IMR-90 (cell line): ENCODE measurements at regions not wholly inside any gene's neighbourhood (a gene's known extent, or its start where the extent isn't known, plus 50 kb on each side); places are given as distances from the start of the nearest gene placed in this dataset.

ENCODE experiments used
- ATAC-seq: fragments of 200-7000 bp; cut with Tn5 transposase; 2 replicates; pipeline ENCODE4 v1.9.1; 2020; ENCODE audit warnings: low read depth, mild to moderate bottlenecking, moderate library complexity
- BruUV-seq: library from RNA; stranded (reverse); fragments of 400-500 nt; replicated peaks from 2 replicates; lab custom pipeline; 2021; lab: Mats Ljungman, UMichigan
- CTCF ChIA-PET: fragments of 300-600 bp; formaldehyde crosslinking; extraction: SDS; loops from one replicate; lab custom pipeline; 2021; ENCODE audit warnings: antibody characterized with exemption; lab: Yijun Ruan, JAX
- POLR2A ChIA-PET: fragments of 300-600 bp; sonication (Branson Sonifier 250); formaldehyde crosslinking; loops from one replicate; lab custom pipeline; 2022; ENCODE audit warnings: antibody characterized with exemption; ENCODE audit not compliant: unreplicated experiment; lab: Charles Lee
- DNase-seq: peaks from one replicate; pipeline ENCODE4 v3.0.0; 2013
- H2AFZ ChIP-seq: replicated peaks from 2 replicates; pipeline ENCODE3; 2013; ENCODE audit warnings: low read length, mild to moderate bottlenecking; ENCODE audit not compliant: poor library complexity
- H2AK5ac ChIP-seq: 2 replicates; pipeline ENCODE4 v1.6.1; 2013; ENCODE audit warnings: low read depth, low read length, inconsistent platforms
- H2AK9ac ChIP-seq: replicated peaks from 2 replicates; pipeline ENCODE3; 2013; ENCODE audit warnings: mild to moderate bottlenecking, low read depth, low read length, moderate library complexity; ENCODE audit not compliant: poor library complexity
- H2BK120ac ChIP-seq: 2 replicates; pipeline ENCODE4 v1.6.1; 2013; ENCODE audit warnings: low read depth, low read length, inconsistent platforms
- H2BK15ac ChIP-seq: 3 replicates; pipeline ENCODE4 v1.6.1; 2013; ENCODE audit warnings: low read depth, low read length, inconsistent platforms
- H2BK20ac ChIP-seq: 2 replicates; pipeline ENCODE4 v1.6.1; 2013; ENCODE audit warnings: low read depth, mild to moderate bottlenecking, inconsistent platforms, low read length, moderate library complexity
- H2BK5ac ChIP-seq: 2 replicates; pipeline ENCODE4 v1.6.1; 2013; ENCODE audit warnings: mild to moderate bottlenecking, low read depth, low read length, inconsistent platforms; ENCODE audit not compliant: poor library complexity, severe bottlenecking
- H3K14ac ChIP-seq: replicated peaks from 2 replicates; pipeline ENCODE4 v1.6.1; 2013; ENCODE audit warnings: low read depth, low read length, inconsistent platforms
- H3K18ac ChIP-seq: 2 replicates; pipeline ENCODE4 v1.6.1; 2013; ENCODE audit warnings: low read depth, low read length, control low read depth
- H3K23ac ChIP-seq: 2 replicates; pipeline ENCODE4 v1.6.1; 2013; ENCODE audit warnings: low read depth, low read length, inconsistent platforms
- H3K27ac ChIP-seq: 2 replicates; pipeline ENCODE4 v1.5.1; 2013; ENCODE audit warnings: mild to moderate bottlenecking, control low read depth, low read length; ENCODE audit not compliant: insufficient read depth
- H3K27me3 ChIP-seq: 2 replicates; pipeline ENCODE4 v1.6.1; 2013; ENCODE audit warnings: low read length; ENCODE audit not compliant: control insufficient read depth, insufficient read depth
- H3K36me3 ChIP-seq: 2 replicates; pipeline ENCODE4 v1.6.1; 2013; ENCODE audit warnings: low read length, mixed read lengths; ENCODE audit not compliant: control insufficient read depth, insufficient read depth
- H3K4ac ChIP-seq: 2 replicates; pipeline ENCODE4 v1.6.1; 2013; ENCODE audit warnings: low read depth, low read length, inconsistent platforms
- H3K4me1 ChIP-seq: 2 replicates; pipeline ENCODE4 v1.6.1; 2013; ENCODE audit warnings: low read length, mixed read lengths; ENCODE audit not compliant: control insufficient read depth, insufficient read depth
- H3K4me2 ChIP-seq: 2 replicates; pipeline ENCODE4 v1.6.1; 2013; ENCODE audit warnings: low read depth, mild to moderate bottlenecking, control low read depth, low read length, moderate library complexity
- H3K4me3 ChIP-seq: 2 replicates; pipeline ENCODE4 v1.5.1; 2013; ENCODE audit warnings: low read depth, mild to moderate bottlenecking, control low read depth, low read length, moderate library complexity; ENCODE audit not compliant: insufficient read depth
- H3K56ac ChIP-seq: 2 replicates; pipeline ENCODE4 v1.6.1; 2013; ENCODE audit warnings: low read length, inconsistent platforms; ENCODE audit not compliant: insufficient read depth; ENCODE audit errors: extremely low read depth
- H3K79me1 ChIP-seq, 2 experiments: 2 replicates each; pipeline ENCODE4 v1.6.1; 2013; ENCODE audit warnings: low read length in 2 of 2, inconsistent platforms in 1 of 2, low read depth in 1 of 2
- H3K9ac ChIP-seq: 2 replicates; pipeline ENCODE4 v1.6.1; 2013; ENCODE audit warnings: low read depth, low read length, control low read depth
- H3K9me1 ChIP-seq: 2 replicates; pipeline ENCODE4 v1.6.1; 2013; ENCODE audit warnings: low read length, inconsistent platforms; ENCODE audit not compliant: insufficient read depth
- H3K9me3 ChIP-seq: 2 replicates; pipeline ENCODE4 v1.6.1; 2013; ENCODE audit warnings: low read length; ENCODE audit not compliant: control insufficient read depth, insufficient read depth
- H4K20me1 ChIP-seq: 2 replicates; pipeline ENCODE4 v1.6.1; 2013; ENCODE audit warnings: low read length, inconsistent platforms; ENCODE audit not compliant: insufficient read depth
- H4K5ac ChIP-seq: 2 replicates; pipeline ENCODE4 v1.6.1; 2013; ENCODE audit warnings: mild to moderate bottlenecking, low read depth, low read length, control low read depth
- H4K8ac ChIP-seq, 2 experiments: 2 replicates each; pipeline ENCODE4 v1.6.1; 2013; ENCODE audit warnings: low read depth in 2 of 2, low read length in 2 of 2, control low read depth in 1 of 2, inconsistent platforms in 1 of 2
- H4K91ac ChIP-seq: 2 replicates; pipeline ENCODE4 v1.6.1; 2013; ENCODE audit warnings: low read depth, low read length, inconsistent platforms; ENCODE audit not compliant: insufficient read depth
- BHLHE40 ChIP-seq: fragments of 150-350 bp; IDR thresholded peaks from 2 replicates; pipeline ENCODE4 v1.6.1; 2016; ENCODE audit warnings: mild to moderate bottlenecking, low read depth, low read length
- CEBPB ChIP-seq: IDR thresholded peaks from 2 replicates; pipeline ENCODE4 v1.6.1; 2012; ENCODE audit warnings: low read depth, low read length, improper control_type of control experiment
- CHD1 ChIP-seq: IDR thresholded peaks from 2 replicates; pipeline ENCODE4 v1.6.1; 2012; ENCODE audit warnings: low read depth, low read length, improper control_type of control experiment
- FOS ChIP-seq: fragments of 150-350 bp; IDR thresholded peaks from 2 replicates; pipeline ENCODE4 v1.6.1; 2016; ENCODE audit warnings: low read depth, low read length
- MAFK ChIP-seq: IDR thresholded peaks from 2 replicates; pipeline ENCODE4 v1.6.1; 2012; ENCODE audit warnings: low read depth, low read length, improper control_type of control experiment
- MAZ ChIP-seq: IDR thresholded peaks from 2 replicates; pipeline ENCODE4 v1.6.1; 2012; ENCODE audit warnings: low read depth, mild to moderate bottlenecking, low read length, improper control_type of control experiment, moderate library complexity, borderline replicate concordance
- MXI1 ChIP-seq: IDR thresholded peaks from 2 replicates; pipeline ENCODE4 v1.6.1; 2012; ENCODE audit warnings: low read depth, mild to moderate bottlenecking, low read length, moderate library complexity, borderline replicate concordance
- NFE2L2 ChIP-seq: fragments of 150-350 bp; IDR thresholded peaks from 2 replicates; pipeline ENCODE4 v1.6.1; 2016; ENCODE audit warnings: low read depth, mild to moderate bottlenecking, low read length
- POLR2A ChIP-seq: IDR thresholded peaks from 2 replicates; pipeline ENCODE4 v1.6.1; 2012; ENCODE audit warnings: mild to moderate bottlenecking, low read depth, low read length
- RAD21 ChIP-seq: IDR thresholded peaks from 2 replicates; pipeline ENCODE4 v1.6.1; 2012; ENCODE audit warnings: low read length, improper control_type of control experiment
- RCOR1 ChIP-seq: IDR thresholded peaks from 2 replicates; pipeline ENCODE4 v1.6.1; 2012; ENCODE audit warnings: mild to moderate bottlenecking, low read length, improper control_type of control experiment; ENCODE audit not compliant: insufficient replicate concordance
- RFX5 ChIP-seq: IDR thresholded peaks from 2 replicates; pipeline ENCODE4 v1.8.0; 2012; ENCODE audit warnings: low read depth, mild to moderate bottlenecking, low read length, moderate library complexity
- SMC3 ChIP-seq: fragments of 150-350 bp; IDR thresholded peaks from 2 replicates; pipeline ENCODE4 v1.6.1; 2016; ENCODE audit warnings: low read depth, mild to moderate bottlenecking, antibody characterized with exemption, low read length, moderate library complexity
- WGBS, 2 experiments: methylation state at CpG; one replicate each; pipeline versions ENCODE4 v1.1.5 to v1.1.7; 2013; ENCODE audit warnings: missing lambda C conversion rate in 2 of 2; ENCODE audit not compliant: insufficient read length in 1 of 2; ENCODE audit errors: extremely low coverage in 2 of 2; 5-methylcytosine and 5-hydroxymethylcytosine counted together
- dilution Hi-C: fragments of 300-500 bp; cut with HindIII; formaldehyde crosslinking; loops from one replicate; pipeline ENCODE4 v1.14.3; 2018; ENCODE audit warnings: low sequenced_read_pairs; ENCODE audit not compliant: unreplicated experiment
- in situ Hi-C: fragments of 300-500 bp; cut with MboI; formaldehyde crosslinking; loops from 3 replicates; pipeline ENCODE4 v1.14.3; 2019; ENCODE audit warnings: low sequenced_read_pairs, inconsistent platforms, mixed read lengths
- intact Hi-C: fragments of 100-400 bp; cut with micrococcal nuclease; formaldehyde crosslinking; loops from 2 replicates; pipeline ENCODE4 v1.10.0; 2022
- TF ChIP-seq, protein P1 (sequence below): fragments of 150-350 bp; IDR thresholded peaks from 2 replicates; pipeline ENCODE4 v1.6.1; 2017; ENCODE audit warnings: mild to moderate bottlenecking, antibody characterized with exemption, low read length, low read depth
- TF ChIP-seq, protein P2 (sequence below): fragments of 150-350 bp; IDR thresholded peaks from 2 replicates; pipeline ENCODE4 v1.6.1; 2016; ENCODE audit warnings: low read depth, mild to moderate bottlenecking, low read length, moderate library complexity, borderline replicate concordance
- TF ChIP-seq, protein P3 (sequence below): conservative IDR thresholded peaks from 2 replicates; pipeline ENCODE4 v1.5.1; 2012; ENCODE audit warnings: mild to moderate bottlenecking, low read depth, low read length, improper control_type of control experiment

DNA sequence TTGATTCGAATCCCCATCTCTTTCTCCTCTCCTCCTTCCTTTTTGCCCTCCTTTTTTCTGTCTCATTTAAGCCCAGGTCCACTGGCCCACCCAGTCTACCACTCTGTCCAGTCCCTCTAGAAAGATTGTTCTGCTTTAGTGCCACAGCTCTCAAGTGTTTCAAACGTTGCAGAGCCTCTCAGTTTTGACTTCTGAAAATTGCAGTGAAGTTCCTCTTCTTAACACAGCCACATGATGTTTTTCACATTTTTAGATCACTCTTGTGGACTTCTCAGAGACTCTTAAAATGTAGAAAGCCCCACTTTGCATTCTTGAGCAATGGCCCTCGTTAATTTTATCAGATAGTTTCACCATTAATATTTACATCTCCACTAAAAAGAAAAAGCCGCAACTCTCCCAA is 253.1 kb downstream of the HAPSTR1 start:
- Histone ChIP-seq H3K4me2 (no peak overlapping the region), H3K56ac (no peak overlapping the region), H2AK9ac (no peak overlapping the region), H4K5ac (no peak overlapping the region), H3K79me1 (no peaks in the 10 kb centered on the region), H4K20me1 (no peaks in the 10 kb centered on the region), H3K4ac (no peak overlapping the region), H3K9me3 (0 out of 2 replicates have a peak, but pooled peaks cover 2% of the 10 kb centered on the region), H3K14ac (no peak overlapping the region), H2BK20ac (no peak overlapping the region), H2BK120ac (no peak overlapping the region), H3K18ac (no peak overlapping the region), H3K23ac (no peak overlapping the region), H4K8ac (no peak overlapping the region), H2AFZ (no peak overlapping the region), H2AK5ac (no peak overlapping the region), H3K9me1 (no peaks in the 10 kb centered on the region), H3K27ac (no peak overlapping the region), H3K4me3 (no peak overlapping the region), H4K91ac (no peak overlapping the region), H3K36me3 (no peaks in the 10 kb centered on the region), H3K9ac (no peak overlapping the region), H2BK15ac (no peak overlapping the region), H2BK5ac (no peak overlapping the region), H3K27me3 (no peaks in the 10 kb centered on the region), H3K4me1 (no peaks in the 10 kb centered on the region)
- ATAC-seq (no peak), DNase-seq (no peak)
- intact Hi-C loops (no loop called here), dilution Hi-C loops (no loop called here), in situ Hi-C loops (no loop called here)
- WGBS, 2 experiments, result 0% methylated on average over 1 of the region's 4 CpGs; no CpG with 5 or more reads in 1 of the 2 experiments
- BruUV-seq, result no TSS peak
- TF ChIP-seq RCOR1, result no peak
- no peak for TF ChIP-seq CEBPB
- no peak for TF ChIP-seq POLR2A
- TF ChIP-seq MXI1, result no peak
- no peak for TF ChIP-seq BHLHE40
- no peak for TF ChIP-seq MAZ
- TF ChIP-seq RAD21, result no peak
- TF ChIP-seq RFX5, result no peak
- TF ChIP-seq, protein P1, sequence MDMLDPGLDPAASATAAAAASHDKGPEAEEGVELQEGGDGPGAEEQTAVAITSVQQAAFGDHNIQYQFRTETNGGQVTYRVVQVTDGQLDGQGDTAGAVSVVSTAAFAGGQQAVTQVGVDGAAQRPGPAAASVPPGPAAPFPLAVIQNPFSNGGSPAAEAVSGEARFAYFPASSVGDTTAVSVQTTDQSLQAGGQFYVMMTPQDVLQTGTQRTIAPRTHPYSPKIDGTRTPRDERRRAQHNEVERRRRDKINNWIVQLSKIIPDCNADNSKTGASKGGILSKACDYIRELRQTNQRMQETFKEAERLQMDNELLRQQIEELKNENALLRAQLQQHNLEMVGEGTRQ, result no peak
- no peak for TF ChIP-seq NFE2L2
- TF ChIP-seq, protein P2, sequence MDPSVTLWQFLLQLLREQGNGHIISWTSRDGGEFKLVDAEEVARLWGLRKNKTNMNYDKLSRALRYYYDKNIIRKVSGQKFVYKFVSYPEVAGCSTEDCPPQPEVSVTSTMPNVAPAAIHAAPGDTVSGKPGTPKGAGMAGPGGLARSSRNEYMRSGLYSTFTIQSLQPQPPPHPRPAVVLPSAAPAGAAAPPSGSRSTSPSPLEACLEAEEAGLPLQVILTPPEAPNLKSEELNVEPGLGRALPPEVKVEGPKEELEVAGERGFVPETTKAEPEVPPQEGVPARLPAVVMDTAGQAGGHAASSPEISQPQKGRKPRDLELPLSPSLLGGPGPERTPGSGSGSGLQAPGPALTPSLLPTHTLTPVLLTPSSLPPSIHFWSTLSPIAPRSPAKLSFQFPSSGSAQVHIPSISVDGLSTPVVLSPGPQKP, result no peak
- TF ChIP-seq SMC3, result no peak
- TF ChIP-seq CHD1, result no peak
- TF ChIP-seq MAFK, result no peak
- TF ChIP-seq, protein P3, sequence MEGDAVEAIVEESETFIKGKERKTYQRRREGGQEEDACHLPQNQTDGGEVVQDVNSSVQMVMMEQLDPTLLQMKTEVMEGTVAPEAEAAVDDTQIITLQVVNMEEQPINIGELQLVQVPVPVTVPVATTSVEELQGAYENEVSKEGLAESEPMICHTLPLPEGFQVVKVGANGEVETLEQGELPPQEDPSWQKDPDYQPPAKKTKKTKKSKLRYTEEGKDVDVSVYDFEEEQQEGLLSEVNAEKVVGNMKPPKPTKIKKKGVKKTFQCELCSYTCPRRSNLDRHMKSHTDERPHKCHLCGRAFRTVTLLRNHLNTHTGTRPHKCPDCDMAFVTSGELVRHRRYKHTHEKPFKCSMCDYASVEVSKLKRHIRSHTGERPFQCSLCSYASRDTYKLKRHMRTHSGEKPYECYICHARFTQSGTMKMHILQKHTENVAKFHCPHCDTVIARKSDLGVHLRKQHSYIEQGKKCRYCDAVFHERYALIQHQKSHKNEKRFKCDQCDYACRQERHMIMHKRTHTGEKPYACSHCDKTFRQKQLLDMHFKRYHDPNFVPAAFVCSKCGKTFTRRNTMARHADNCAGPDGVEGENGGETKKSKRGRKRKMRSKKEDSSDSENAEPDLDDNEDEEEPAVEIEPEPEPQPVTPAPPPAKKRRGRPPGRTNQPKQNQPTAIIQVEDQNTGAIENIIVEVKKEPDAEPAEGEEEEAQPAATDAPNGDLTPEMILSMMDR, result no peak
- TF ChIP-seq FOS, result no peak
- ChIA-PET POLR2A (no interaction called here), CTCF (interaction anchor here (0.6 kb wide), 1 partner anchor 96 kb away, joined by 3 read pairs; no protein-coding TSS in a partner anchor)
